ENCODE measurements at regions not wholly inside any gene's neighbourhood (a gene's known extent, or its start where the extent isn't known, plus 50 kb on each side); places are given as distances from the start of the nearest gene placed in this dataset.

DNA sequence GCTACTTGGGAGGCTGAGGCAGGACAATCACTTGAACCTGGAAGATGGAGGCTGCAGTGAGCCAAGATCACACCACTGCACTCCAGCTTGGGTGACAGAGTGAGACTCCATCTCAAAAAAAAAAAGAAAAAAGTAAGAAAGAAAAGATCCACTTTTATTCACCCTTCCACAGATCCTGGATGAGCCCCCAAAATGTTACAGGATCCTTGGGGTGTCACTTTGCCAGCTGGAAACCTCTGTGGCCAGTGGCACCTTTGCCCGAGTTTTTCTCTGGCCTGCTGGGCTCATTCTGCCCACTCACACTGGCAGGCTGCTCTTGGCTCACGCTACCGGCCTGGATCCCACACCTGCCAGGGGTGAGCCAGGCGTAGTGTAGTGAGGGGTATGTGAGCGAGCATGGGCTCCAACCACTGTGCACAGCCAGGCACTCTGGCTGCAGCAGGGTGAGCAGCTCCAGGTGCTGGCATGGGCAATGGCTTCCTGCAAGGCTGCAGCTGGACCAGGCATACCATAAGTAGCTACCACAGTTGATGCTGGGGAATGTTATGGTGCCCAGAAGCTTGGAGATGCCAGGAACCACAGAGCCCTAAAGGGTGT lies 57.8 kb upstream of the C15orf39 start:
- TF ChIP-seq GATA1 (IDR thresholded peaks at IDR 0.05; ENCODE audit: low read depth, low read length) = no peak
- no peak for TF ChIP-seq POLR2A (IDR thresholded peaks at IDR 0.05; ENCODE audit: low read length)
- DNase-seq = no peak

- peak; percentile 24 to 30 for DNase-seq
- TF ChIP-seq POLR2A (IDR thresholded peaks at IDR 0.05; ENCODE audit: low read length) (no peak), GATA1 (IDR thresholded peaks at IDR 0.05; ENCODE audit: low read depth, low read length) (peak; percentile 48)
Observed at GRCh38 chr15:75145027-75145841, 56.4 kb upstream of the C15orf39 start.

DNA sequence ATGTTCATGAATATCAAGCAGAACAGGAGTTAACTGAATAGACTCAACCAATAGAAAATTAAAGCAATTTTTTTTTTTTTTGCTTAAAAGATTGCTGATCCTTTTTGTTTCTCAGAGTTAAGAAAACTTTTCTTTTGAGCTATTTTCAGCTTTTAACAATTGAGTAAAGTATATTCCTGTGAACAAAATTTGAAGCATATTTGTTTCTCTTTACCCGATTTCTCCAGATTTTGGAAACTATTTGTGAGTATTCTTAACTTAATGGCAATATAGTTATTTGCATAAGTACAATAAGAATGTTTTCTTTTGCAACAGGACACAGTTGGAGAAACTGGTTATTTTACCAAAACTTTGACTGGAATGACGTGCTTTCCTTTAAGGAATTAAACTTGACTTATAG lies 53.4 kb upstream of the C15orf39 start:
- TF ChIP-seq POLR2A (IDR thresholded peaks at IDR 0.05; ENCODE audit: low read length) (no peak), GATA1 (IDR thresholded peaks at IDR 0.05; ENCODE audit: low read depth, low read length) (no peak)

DNA sequence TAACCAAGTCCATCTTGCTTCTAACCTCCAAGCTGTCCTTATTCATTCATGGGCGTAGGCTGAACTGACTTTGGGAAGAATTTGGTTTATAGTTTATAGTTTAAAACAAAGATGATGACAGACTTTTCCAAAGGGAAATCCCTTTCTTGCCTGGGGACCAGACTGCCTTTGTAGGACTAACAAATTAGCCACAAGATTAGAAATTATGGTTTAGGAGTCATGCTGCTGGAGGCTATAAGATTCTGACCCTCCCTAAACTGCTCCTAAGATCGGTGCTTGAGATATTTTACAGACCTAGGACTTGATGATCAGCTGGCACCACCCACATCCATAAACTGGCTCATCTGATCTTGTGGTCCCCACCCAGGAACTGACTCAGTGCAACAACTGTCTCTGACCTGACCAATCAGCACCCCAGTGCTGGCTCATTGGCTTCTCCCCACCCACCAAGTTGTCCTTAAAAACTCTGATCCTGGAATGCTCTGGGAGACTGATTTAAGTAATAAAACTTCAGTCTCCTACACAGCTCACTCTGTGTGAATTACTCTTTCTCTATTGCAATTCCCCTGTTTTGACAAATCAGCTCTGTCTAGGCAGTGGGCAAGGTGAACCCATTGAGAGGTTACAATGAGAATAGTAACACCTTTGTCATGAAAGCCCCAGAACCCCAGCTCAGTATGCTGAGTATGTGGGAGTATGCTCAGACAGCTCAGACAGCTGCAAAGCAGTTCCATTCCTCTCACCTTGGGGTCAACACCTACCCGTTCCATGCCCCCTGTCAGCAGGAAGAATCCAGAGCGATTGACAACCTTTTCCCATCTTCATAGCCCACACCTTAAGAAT lies 51.6 kb upstream of the C15orf39 start:
- no peak for TF ChIP-seq GATA1 (IDR thresholded peaks at IDR 0.05; ENCODE audit: low read depth, low read length)
- TF ChIP-seq POLR2A (IDR thresholded peaks at IDR 0.05; ENCODE audit: low read length) = peak; percentile 56
- DNase-seq = peak; percentile 73 to 77

More for the DNA sequence above, 53.4 kb upstream of the C15orf39 start:
- peak in 1 of 2 experiments; percentile 18 for DNase-seq

DNA sequence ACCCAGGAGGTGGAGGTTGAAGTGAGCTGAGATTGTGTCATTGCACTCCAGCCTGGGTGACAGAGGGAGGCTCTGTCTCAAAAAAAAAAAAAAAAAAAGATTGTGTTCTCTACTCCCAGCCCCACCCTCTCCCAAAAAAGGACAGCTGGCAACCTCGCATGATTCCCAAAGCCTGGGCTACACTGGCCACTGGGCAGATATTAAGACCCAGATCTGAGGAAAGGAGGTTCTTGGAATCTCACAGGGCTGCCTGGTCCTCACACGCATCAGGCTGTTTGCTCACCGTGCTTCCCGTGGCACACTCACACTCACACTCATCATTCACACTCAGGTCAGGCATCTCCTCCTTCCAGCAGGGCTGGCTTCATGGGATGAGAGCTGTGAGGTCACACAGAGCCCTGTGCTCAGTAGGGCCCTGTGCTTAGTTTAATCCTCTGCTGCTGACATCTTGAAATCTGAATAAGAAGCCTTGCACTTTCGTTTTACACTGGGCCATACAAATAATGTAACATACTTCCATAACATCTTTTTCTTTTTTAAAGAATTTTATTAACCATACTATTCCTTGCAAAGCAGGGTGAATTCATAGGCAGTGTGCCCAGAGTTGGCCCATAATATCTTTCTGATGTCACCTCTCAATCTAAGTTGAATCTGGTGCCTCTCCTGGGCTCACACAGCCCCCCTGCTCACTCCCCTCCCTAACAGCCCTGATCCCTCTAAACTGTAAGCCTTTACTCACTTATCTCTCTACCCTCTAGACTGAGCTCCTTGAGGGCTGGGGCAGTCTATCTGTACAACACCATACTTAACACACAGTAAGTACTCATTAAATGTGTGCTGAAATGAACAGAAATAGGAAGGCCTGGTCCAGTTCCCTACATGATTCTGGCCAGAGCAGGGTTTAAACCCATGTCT lies 50.2 kb upstream of the C15orf39 start:
- TF ChIP-seq POLR2A (IDR thresholded peaks at IDR 0.05; ENCODE audit: low read length) (no peak), GATA1 (IDR thresholded peaks at IDR 0.05; ENCODE audit: low read depth, low read length) (no peak)
- DNase-seq = peak; percentile 47 to 52

Measured in erythroblast (primary cell).